ENCODE measurements at regions not wholly inside any gene's neighbourhood (a gene's known extent, or its start where the extent isn't known, plus 50 kb on each side); places are given as distances from the start of the nearest gene placed in this dataset.

GRCh38 chr13:73496711-73497110 is 437.9 kb downstream of the KLF5 start (continued):
- TF ChIP-seq PRDM4 (tag by site-specific recombination; IDR thresholded peaks at IDR 0.05) (no peak), ZNF518A (tag by site-specific recombination; conservative IDR thresholded peaks at IDR 0.05; ENCODE audit: low read depth) (no peak), ZNF146 (tag by site-specific recombination; IDR thresholded peaks at IDR 0.05) (no peak), ZNF768 (tag by site-specific recombination; IDR thresholded peaks at IDR 0.05) (no peak), ZFP69B (tag by site-specific recombination; IDR thresholded peaks at IDR 0.05) (no peak), ELK4 (IDR thresholded peaks at IDR 0.05; ENCODE audit: borderline replicate concordance, low read depth, low read length) (no peak), ZNF529 (tag by site-specific recombination; IDR thresholded peaks at IDR 0.05; ENCODE audit: insufficient replicate concordance) (no peak), SCRT1 (tag by site-specific recombination; IDR thresholded peaks at IDR 0.05; ENCODE audit: borderline replicate concordance) (no peak)

GRCh38 chr13:73492811-73493210 is 434.0 kb downstream of the KLF5 start:
- CTCF ChIA-PET, result no interaction called here
- POLR2A ChIA-PET, result no interaction called here
- Histone ChIP-seq H3K4me1 (ENCODE audit: control insufficient read depth, insufficient read depth, low read length) (no peaks in the 10 kb centered on the region), H3K27ac (ENCODE audit: extremely low read depth, low read depth, low read length) (no peak overlapping the region), H3K9me3 (ENCODE audit: control insufficient read depth, insufficient read depth, low read depth, low read length) (no peaks in the 10 kb centered on the region), H3K36me3 (ENCODE audit: control insufficient read depth in 2 of 2, insufficient read depth in 1 of 2, low read length in 2 of 2) (no peaks in the 10 kb centered on the region), H3K4me3 (ENCODE audit: low read depth, low read length) (no peak overlapping the region)
- TF ChIP-seq ZBTB44 (tag by site-specific recombination; IDR thresholded peaks at IDR 0.05), result no peak
- TF ChIP-seq ZNF776 (tag by site-specific recombination; IDR thresholded peaks at IDR 0.05; ENCODE audit: borderline replicate concordance), result no peak
- no peak for TF ChIP-seq KLF16 (tag by site-specific recombination; IDR thresholded peaks at IDR 0.05)
- TF ChIP-seq ZBTB49 (tag by site-specific recombination; IDR thresholded peaks at IDR 0.05; ENCODE audit: low read depth), result no peak
- no peak for TF ChIP-seq ZNF596 (tag by site-specific recombination; IDR thresholded peaks at IDR 0.05)
- TF ChIP-seq KLF7 (tag by site-specific recombination; IDR thresholded peaks at IDR 0.05; ENCODE audit: borderline replicate concordance), result no peak
- TF ChIP-seq ZNF221 (tag by site-specific recombination; IDR thresholded peaks at IDR 0.05; ENCODE audit: borderline replicate concordance), result no peak
- TF ChIP-seq ZNF24 (tag by site-specific recombination; IDR thresholded peaks at IDR 0.05), result no peak
- no peak for TF ChIP-seq ZNF335 (tag by site-specific recombination; conservative IDR thresholded peaks at IDR 0.05)
- no peak for TF ChIP-seq ZFP41 (tag by site-specific recombination; IDR thresholded peaks at IDR 0.05; ENCODE audit: borderline replicate concordance)
- no peak for TF ChIP-seq ZFP37 (tag by site-specific recombination; IDR thresholded peaks at IDR 0.05)
- TF ChIP-seq ZNF664 (tag by site-specific recombination; IDR thresholded peaks at IDR 0.05), result no peak

Data from HEK293 (cell line).